A549 (cell line): ENCODE measurements at regions not wholly inside any gene's neighbourhood (a gene's known extent, or its start where the extent isn't known, plus 50 kb on each side); places are given as distances from the start of the nearest gene placed in this dataset.

Experiments used
- ATAC-seq, 2 experiments: fragments of 200-7000 bp in 1 of 2; fragments of >200 bp in 1 of 2; cut with Nextera tagmentation in 1 of 2; cut with Tn5 transposase in 1 of 2; 3 replicates each; pipeline versions ENCODE4 v1.8.0 to v1.9.1; 2018 to 2020; ENCODE audit warnings: mild to moderate bottlenecking in 1 of 2, moderate library complexity in 1 of 2
- CTCF ChIA-PET: fragments of 300-600 bp; sonication (Branson Sonifier 250); formaldehyde crosslinking; extraction: SDS; loops from one replicate; lab custom pipeline; 2021; ENCODE audit warnings: antibody characterized with exemption, inconsistent platforms; lab: Yijun Ruan, JAX
- POLR2A ChIA-PET: fragments of 350-600 bp; formaldehyde crosslinking; extraction: SDS; loops from one replicate; lab custom pipeline; 2021; ENCODE audit warnings: antibody characterized with exemption, inconsistent platforms; lab: Yijun Ruan, JAX
- DNase-seq, 2 experiments: peaks; one replicate each; pipeline versions ENCODE4 v3.0.0 to v3.0.0-alpha.2; 2011 to 2016; ENCODE audit warnings: low read depth in 1 of 2, low spot score in 1 of 2
- FAIRE-seq: peaks from 2 replicates; lab custom pipeline; 2011; peaks lifted over from hg19 to GRCh38; lab: Jason Lieb, UNC
- H3K27ac ChIP-seq, 2 experiments: fragments of >200 bp; sonication (Bioruptor Twin); formaldehyde crosslinking; 3 replicates each; pipeline ENCODE4 v1.5.1; 2016 to 2017
- H3K4me1 ChIP-seq: fragments of >200 bp; sonication (Bioruptor Twin); formaldehyde crosslinking; 3 replicates; pipeline ENCODE4 v1.6.1; 2016
- H3K4me2 ChIP-seq: fragments of >200 bp; sonication (Bioruptor Twin); formaldehyde crosslinking; 3 replicates; pipeline ENCODE4 v1.6.1; 2016
- H3K4me3 ChIP-seq: fragments of >200 bp; sonication (Bioruptor Twin); formaldehyde crosslinking; 3 replicates; pipeline ENCODE4 v1.5.1; 2016
- H3K9me3 ChIP-seq: fragments of >200 bp; sonication (Bioruptor Twin); formaldehyde crosslinking; 3 replicates; pipeline ENCODE4 v1.6.1; 2016
- BHLHE40 ChIP-seq: IDR thresholded peaks from 2 replicates; pipeline ENCODE4 v1.6.1; 2012; ENCODE audit warnings: low read depth, low read length, inconsistent platforms
- CBX8 ChIP-seq: fragments of 200-600 bp; sonication (generic); IDR thresholded peaks from 2 replicates; pipeline ENCODE4 v1.6.1; 2016
- CHD4 ChIP-seq: fragments of 200-600 bp; sonication (generic); IDR thresholded peaks from 2 replicates; pipeline ENCODE4 v1.6.1; 2016; ENCODE audit warnings: antibody characterized with exemption, mild to moderate bottlenecking, borderline replicate concordance
- EHF ChIP-seq: fragments of 250-450 bp; sonication (Bioruptor Pico); IDR thresholded peaks from 2 replicates; pipeline ENCODE4 v1.5.0; 2020; ENCODE audit warnings: mild to moderate bottlenecking
- ESRRA ChIP-seq: fragments of 150-350 bp; IDR thresholded peaks from 2 replicates; pipeline ENCODE4 v1.6.1; 2014; ENCODE audit warnings: mild to moderate bottlenecking, low read length, borderline replicate concordance
- FOSB ChIP-seq: fragments of 250-450 bp; sonication (Bioruptor Pico); IDR thresholded peaks from 2 replicates; pipeline ENCODE4 v1.5.0; 2020; ENCODE audit warnings: mild to moderate bottlenecking, moderate library complexity
- FOSL2 ChIP-seq, 2 experiments: fragments of 450-650 bp in 1 of 2; fragments of >200 bp in 1 of 2; sonication (Bioruptor Twin) in 1 of 2; formaldehyde crosslinking; IDR thresholded peaks; 2 replicates each; pipeline versions ENCODE4 v1.5.0 to v1.6.1; 2016 to 2020; ENCODE audit warnings: mild to moderate bottlenecking in 1 of 2, moderate library complexity in 1 of 2
- FOXS1 ChIP-seq: fragments of 250-450 bp; sonication (Bioruptor Pico); IDR thresholded peaks from 2 replicates; pipeline ENCODE4 v1.5.0; 2020; ENCODE audit warnings: mild to moderate bottlenecking, moderate library complexity
- HDAC2 ChIP-seq: fragments of 200-600 bp; sonication (generic); IDR thresholded peaks from 2 replicates; pipeline ENCODE4 v1.6.1; 2016
- HES2 ChIP-seq: fragments of >200 bp; sonication (Bioruptor Twin); formaldehyde crosslinking; IDR thresholded peaks from 2 replicates; pipeline ENCODE4 v1.6.1; 2016
- KDM5A ChIP-seq: fragments of 200-600 bp; sonication (generic); IDR thresholded peaks from 2 replicates; pipeline ENCODE4 v1.6.1; 2016; ENCODE audit warnings: antibody characterized with exemption, mild to moderate bottlenecking
- MAFK ChIP-seq: fragments of 450-650 bp; IDR thresholded peaks from 2 replicates; pipeline ENCODE4 v1.6.1; 2014; ENCODE audit not compliant: partially characterized antibody
- NR3C1 ChIP-seq: fragments of >200 bp; sonication (Bioruptor Twin); formaldehyde crosslinking; IDR thresholded peaks from 3 replicates; pipeline ENCODE4 v1.6.1; 2017
- PBX3 ChIP-seq: IDR thresholded peaks from 2 replicates; pipeline ENCODE4 v1.6.1; 2012
- RAD21 ChIP-seq, 2 experiments: fragments of >200 bp in 1 of 2; sonication (Bioruptor Twin) in 1 of 2; formaldehyde crosslinking in 1 of 2; IDR thresholded peaks in 1 of 2; conservative IDR thresholded peaks in 1 of 2; 2 replicates in 1 of 2; 3 replicates in 1 of 2; pipeline ENCODE4 v1.6.1; 2012 to 2018; ENCODE audit warnings: inconsistent platforms in 1 of 2
- SMC3 ChIP-seq: fragments of >200 bp; sonication (Bioruptor Twin); formaldehyde crosslinking; IDR thresholded peaks from 3 replicates; pipeline ENCODE4 v1.6.1; 2018; ENCODE audit warnings: inconsistent platforms
- TP53 ChIP-seq: fragments of 250-450 bp; sonication (Bioruptor Pico); IDR thresholded peaks from 2 replicates; pipeline ENCODE4 v1.5.0; 2021; ENCODE audit warnings: mild to moderate bottlenecking, moderate library complexity
- WGBS: methylation state at CpG from one replicate; pipeline ENCODE4 v1.1.6; 2017; ENCODE audit errors: missing lambda C conversion rate; 5-methylcytosine and 5-hydroxymethylcytosine counted together
- TF ChIP-seq, protein P1 (sequence below): fragments of >200 bp; sonication (Bioruptor Twin); formaldehyde crosslinking; IDR thresholded peaks from 3 replicates; pipeline ENCODE4 v1.5.1; 2016
- TF ChIP-seq, protein P2 (sequence below): fragments of 450-650 bp; IDR thresholded peaks from 2 replicates; pipeline ENCODE4 v1.6.1; 2014; ENCODE audit warnings: antibody characterized with exemption
- TF ChIP-seq, protein P3 (sequence below): fragments of 250-450 bp; sonication (Bioruptor Pico); IDR thresholded peaks from 2 replicates; pipeline ENCODE4 v1.5.0; 2020; ENCODE audit warnings: low read depth, mild to moderate bottlenecking, moderate library complexity

- WGBS: 30% methylated on average over 5 of the region's 5 CpGs
- ChIA-PET POLR2A (interaction anchor here (0.5 to 1.0 kb wide), 3 partner anchors 96 to 328 kb away, joined by 3 read pairs; no protein-coding TSS in a partner anchor), CTCF (interaction anchor here (0.6 to 4.7 kb wide), 50 partner anchors 8 to 371 kb away, joined by 3 to 48 read pairs (median 4); no protein-coding TSS in a partner anchor)
- no peak overlapping the region for H3K4me3 ChIP-seq
- ATAC-seq (peak; percentile 87 to 97), DNase-seq (peak; percentile 54 to 76), FAIRE-seq (no peak)
- H3K4me1 ChIP-seq: no peaks in the 10 kb centered on the region
- H3K9me3 ChIP-seq: no peaks in the 10 kb centered on the region
- TF ChIP-seq, protein P1, sequence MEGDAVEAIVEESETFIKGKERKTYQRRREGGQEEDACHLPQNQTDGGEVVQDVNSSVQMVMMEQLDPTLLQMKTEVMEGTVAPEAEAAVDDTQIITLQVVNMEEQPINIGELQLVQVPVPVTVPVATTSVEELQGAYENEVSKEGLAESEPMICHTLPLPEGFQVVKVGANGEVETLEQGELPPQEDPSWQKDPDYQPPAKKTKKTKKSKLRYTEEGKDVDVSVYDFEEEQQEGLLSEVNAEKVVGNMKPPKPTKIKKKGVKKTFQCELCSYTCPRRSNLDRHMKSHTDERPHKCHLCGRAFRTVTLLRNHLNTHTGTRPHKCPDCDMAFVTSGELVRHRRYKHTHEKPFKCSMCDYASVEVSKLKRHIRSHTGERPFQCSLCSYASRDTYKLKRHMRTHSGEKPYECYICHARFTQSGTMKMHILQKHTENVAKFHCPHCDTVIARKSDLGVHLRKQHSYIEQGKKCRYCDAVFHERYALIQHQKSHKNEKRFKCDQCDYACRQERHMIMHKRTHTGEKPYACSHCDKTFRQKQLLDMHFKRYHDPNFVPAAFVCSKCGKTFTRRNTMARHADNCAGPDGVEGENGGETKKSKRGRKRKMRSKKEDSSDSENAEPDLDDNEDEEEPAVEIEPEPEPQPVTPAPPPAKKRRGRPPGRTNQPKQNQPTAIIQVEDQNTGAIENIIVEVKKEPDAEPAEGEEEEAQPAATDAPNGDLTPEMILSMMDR: peak; percentile 82
- peak; percentile 86 to 90 for TF ChIP-seq RAD21 (conservative IDR thresholded peaks at IDR 0.05 in 1 of 2, IDR thresholded peaks at IDR 0.05 in 1 of 2)
- no peak for TF ChIP-seq TP53
- peak; percentile 68 for TF ChIP-seq SMC3
- TF ChIP-seq FOXS1 (CRISPR knock-in tag): no peak
- H3K4me2 ChIP-seq: no peak overlapping the region
- H3K27ac ChIP-seq: no peak overlapping the region
Observed at GRCh38 chr9:36728651-36729520, 156.2 kb downstream of the MELK start.

DNA sequence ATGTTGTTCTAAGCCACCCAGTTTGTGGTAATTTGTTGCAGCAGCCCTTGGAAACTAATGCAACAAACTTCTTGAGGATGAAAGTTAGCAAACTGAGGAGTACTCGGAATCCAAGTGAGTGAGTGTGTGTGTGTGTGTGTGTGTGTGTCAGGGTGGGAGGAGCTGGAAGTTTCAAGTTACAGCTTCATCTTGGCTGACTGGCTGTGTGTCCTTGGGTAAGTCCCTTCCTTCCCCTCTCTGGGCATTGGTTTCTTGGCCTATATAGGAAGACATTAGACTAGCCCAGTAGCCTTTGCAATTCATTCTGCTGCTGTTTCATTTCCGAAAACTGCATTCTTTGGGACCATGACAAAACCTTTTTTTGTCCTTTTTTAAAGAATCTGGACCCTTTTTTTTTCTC lies 157.2 kb downstream of the MELK start:
- Histone ChIP-seq H3K4me2 (no peak overlapping the region), H3K9me3 (no peaks in the 10 kb centered on the region), H3K4me1 (no peaks in the 10 kb centered on the region), H3K27ac (no peak overlapping the region), H3K4me3 (no peak overlapping the region)
- POLR2A ChIA-PET: no interaction called here
- FAIRE-seq (no peak), DNase-seq (no peak), ATAC-seq (no peak)
- 66% methylated on average over 2 of the region's 2 CpGs for WGBS
- CTCF ChIA-PET: interaction anchor here (1.2 to 4.7 kb wide), 12 partner anchors 9 to 323 kb away, joined by 4 to 48 read pairs (median 6); no protein-coding TSS in a partner anchor
- TF ChIP-seq MAFK (no peak), HES2 (no peak), TP53 (no peak)

DNA sequence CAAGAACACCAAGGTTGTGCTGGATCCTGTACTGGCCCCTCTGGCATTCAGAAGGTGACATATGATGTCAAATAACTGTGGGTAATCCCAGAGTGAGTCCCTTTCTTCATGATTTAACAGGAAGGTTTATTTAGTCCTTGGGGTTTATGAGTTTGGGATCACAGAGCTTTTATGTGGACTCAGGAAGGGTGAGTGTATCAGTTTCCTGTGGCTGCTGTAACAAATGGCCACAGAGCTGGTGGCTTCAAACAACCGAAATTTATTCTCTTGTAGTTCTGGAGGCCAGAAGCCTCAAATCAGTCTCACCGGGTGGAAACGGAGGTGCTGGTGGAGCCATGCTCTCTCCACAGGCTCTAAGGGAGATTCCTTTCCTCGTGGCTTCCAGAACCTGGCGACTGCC lies 157.7 kb downstream of the MELK start:
- Histone ChIP-seq H3K9me3 (no peaks in the 10 kb centered on the region), H3K4me2 (no peak overlapping the region), H3K27ac (no peak overlapping the region), H3K4me1 (no peaks in the 10 kb centered on the region), H3K4me3 (no peak overlapping the region)
- ChIA-PET POLR2A (no interaction called here), CTCF (interaction anchor here (1.2 to 4.7 kb wide), 6 partner anchors 8 to 324 kb away, joined by 4 to 48 read pairs (median 22); no protein-coding TSS in a partner anchor)
- FAIRE-seq (no peak), DNase-seq (no peak), ATAC-seq (no peak)
- no peak for TF ChIP-seq CBX8
- TF ChIP-seq BHLHE40: no peak
- TF ChIP-seq NR3C1: no peak
- no peak for TF ChIP-seq HDAC2
- TF ChIP-seq PBX3: no peak
- no peak for TF ChIP-seq KDM5A
- no peak for TF ChIP-seq EHF (CRISPR knock-in tag)
- no peak for TF ChIP-seq FOSL2 (IDR thresholded peaks at IDR 0.05)
- TF ChIP-seq FOSL2 (CRISPR knock-in tag; IDR thresholded peaks at IDR 0.05): no peak
- TF ChIP-seq ESRRA: no peak
- TF ChIP-seq FOXS1 (CRISPR knock-in tag): no peak
- no peak for TF ChIP-seq CHD4
- TF ChIP-seq, protein P2, sequence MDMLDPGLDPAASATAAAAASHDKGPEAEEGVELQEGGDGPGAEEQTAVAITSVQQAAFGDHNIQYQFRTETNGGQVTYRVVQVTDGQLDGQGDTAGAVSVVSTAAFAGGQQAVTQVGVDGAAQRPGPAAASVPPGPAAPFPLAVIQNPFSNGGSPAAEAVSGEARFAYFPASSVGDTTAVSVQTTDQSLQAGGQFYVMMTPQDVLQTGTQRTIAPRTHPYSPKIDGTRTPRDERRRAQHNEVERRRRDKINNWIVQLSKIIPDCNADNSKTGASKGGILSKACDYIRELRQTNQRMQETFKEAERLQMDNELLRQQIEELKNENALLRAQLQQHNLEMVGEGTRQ: no peak
- no peak for TF ChIP-seq MAFK
- TF ChIP-seq FOSB (CRISPR knock-in tag): no peak
- TF ChIP-seq, protein P3, sequence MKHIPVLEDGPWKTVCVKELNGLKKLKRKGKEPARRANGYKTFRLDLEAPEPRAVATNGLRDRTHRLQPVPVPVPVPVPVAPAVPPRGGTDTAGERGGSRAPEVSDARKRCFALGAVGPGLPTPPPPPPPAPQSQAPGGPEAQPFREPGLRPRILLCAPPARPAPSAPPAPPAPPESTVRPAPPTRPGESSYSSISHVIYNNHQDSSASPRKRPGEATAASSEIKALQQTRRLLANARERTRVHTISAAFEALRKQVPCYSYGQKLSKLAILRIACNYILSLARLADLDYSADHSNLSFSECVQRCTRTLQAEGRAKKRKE: no peak
- 56% methylated on average over 5 of the region's 5 CpGs for WGBS
